ENCODE measurements at regions not wholly inside any gene's neighbourhood (a gene's known extent, or its start where the extent isn't known, plus 50 kb on each side); places are given as distances from the start of the nearest gene placed in this dataset.
"Not testable (repeated sequence)": the region's sequence is repeated elsewhere in the genome, so short reads cannot be mapped to it uniquely, and the experiment has no call there.

DNA sequence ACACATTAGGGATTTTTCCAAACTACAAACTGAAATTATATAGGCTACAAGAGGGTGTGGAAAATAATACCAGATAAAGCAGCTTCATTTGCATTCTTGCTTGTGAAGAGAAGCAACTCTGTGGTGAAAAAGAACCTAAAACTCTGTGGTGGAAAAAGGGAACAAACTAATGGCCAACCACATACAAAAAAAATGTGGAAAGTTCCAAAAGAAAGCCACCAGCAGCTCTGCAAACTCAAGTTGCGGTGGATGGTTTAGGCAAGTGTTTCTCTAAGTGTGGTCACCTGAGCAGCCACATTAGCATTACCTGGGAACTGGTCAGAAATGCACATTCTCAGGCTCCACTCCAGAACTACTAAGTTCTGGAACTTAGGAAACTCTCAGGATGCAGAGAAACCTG, 586.4 kb downstream of the ACTL7B start:
- DNase-seq: no peak

DNA sequence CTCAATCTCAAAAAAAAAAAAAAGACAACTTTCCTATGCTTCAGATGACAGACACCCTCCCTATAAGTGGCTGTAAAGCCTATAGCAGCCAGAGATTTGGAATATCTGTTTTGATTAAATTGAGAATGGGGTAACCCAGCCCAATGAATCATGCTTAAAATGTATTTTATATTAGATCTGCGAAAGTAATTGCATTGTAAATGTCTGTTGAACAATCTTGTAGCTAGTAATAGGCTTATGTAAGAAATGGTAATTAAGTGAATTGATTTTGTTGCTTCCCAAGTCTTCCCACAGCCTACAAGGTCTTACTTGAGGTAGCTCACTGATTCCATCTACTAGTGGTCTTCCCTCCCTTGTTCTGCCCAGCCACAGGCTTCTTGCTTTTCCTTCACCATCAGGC, 590.7 kb downstream of the ACTL7B start:
- DNase-seq: no peak

DNA sequence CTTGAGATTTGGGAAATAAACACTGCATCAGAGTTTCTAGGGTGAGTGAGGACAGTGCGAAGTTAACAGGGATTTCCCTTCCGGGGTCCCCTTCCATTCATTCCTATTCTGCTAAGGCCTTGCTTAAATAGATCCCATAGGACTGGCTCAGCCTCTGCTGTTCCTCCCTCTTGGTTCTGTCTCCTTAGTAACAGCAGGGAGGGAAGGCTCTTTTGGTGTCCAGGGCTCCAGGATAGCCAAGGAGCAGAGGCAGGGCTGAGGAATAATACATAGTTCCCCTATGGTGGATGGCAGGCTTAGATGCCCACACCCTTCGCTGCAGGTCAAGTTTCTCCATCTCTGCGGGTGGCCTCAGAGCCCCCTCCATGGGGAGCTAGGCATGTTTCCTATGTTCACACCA, 591.7 kb downstream of the ACTL7B start:
- DNase-seq: no peak

DNA sequence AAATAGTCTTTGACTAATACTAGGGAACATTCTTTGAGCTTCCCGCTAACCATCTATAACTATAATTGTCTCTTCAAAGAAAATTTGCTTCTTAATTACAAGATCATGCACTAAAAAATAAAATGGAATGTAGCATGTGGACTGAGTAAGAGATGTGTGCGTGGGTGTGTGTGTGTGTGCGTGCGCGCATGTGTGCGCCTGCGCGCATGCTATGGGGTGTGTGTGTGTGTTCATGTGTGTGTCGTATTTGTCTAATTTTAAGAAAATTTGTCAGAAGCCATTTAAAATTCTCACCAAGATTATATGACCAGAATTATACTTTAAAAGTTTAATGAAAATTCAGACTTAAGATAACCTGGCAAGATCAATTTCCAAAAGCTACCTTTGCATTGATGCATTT, 593.0 kb downstream of the ACTL7B start:
- no peak for DNase-seq

DNA sequence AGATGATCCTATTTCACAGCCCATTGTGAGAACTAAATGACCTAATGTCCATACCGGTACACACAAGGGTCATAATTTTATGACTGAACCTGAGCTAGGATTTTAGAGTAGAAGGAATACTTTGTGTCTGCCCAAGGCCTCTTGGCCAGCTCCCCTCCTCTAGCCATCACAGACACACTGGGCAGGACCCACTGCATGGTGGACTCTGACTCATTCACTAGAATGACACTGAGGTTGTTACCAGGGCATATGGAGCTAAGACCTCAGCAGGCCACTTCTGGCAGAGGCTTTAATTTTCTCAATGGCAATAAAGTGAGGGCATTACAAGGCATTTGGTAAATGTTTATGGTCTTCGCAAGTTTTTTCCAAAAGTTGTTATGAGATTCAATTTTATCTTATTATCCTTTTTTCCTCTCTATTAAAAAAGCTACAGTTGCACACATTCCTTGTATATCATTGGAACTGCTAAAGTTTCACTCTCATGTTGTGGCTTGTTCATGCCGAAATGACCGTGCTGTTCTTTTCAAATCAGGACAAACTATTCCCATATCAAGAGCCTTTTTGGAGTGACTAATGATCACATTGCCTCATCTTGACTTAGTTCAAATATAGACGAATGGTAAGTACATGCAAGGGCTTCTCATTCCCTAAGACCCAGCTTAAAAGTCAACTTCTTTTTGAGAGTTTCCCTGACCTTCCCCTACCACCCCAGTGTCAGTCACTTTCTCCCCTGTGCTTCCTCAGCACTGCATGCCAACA, 595.7 kb downstream of the ACTL7B start:
- DNase-seq: no peak

DNA sequence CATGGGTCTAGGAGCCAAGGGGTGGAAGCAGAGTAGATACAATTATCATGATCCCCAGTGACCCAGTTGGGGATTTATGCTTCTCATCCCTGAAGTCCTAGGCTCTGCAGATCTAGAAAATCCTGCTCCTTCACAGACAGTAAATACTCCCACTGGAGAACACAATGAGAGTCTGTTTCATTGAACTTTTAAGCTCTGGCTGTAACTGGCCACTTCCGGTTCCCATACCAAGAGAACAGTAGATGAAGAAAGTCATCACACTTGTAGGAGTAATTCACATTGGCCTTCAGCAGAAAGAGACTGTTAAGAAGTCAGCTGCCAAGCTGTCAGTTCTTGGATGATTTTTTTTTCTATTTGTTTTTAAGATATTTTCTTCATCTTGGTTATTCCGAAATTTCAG, 597.1 kb downstream of the ACTL7B start:
- DNase-seq: no peak

DNA sequence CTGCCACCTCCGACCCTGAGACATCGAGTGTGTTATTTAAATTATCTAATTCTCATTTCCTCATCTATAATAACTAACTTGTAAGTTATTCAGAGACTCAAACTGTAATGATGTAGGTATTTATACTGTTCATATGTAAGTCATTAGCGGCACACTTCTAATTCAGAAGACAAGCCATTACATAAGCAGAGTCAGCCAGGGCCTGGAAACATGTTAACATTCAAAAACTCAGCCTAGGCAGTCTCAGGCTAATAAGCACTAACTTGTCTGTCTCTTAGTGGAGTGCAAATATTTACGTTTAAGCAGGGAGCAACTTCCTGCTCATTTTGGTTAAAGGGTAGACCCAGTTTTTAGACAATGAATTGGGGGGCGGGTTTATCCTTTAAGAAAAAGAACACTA, 598.4 kb downstream of the ACTL7B start:
- no peak for DNase-seq

DNA sequence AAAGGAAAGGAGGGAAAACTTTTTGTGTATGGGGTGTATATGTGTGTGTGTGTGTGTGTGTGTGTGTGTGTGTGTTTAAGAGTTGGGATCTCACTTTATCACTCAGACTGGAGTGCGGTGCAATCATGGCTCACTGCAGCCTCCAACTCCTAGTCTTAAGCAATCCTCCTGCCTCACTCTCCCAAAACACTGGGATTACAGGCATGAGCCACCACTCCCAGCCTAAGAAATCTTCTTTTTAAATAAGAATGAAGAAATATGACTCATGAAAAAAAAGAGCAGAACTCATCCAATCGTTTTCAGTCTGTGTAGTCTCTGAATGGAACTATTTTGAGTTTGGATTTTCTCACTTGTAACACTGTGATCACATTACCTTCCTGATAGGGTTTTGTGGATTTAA, 601.5 kb downstream of the ACTL7B start:
- DNase-seq: no peak

DNA sequence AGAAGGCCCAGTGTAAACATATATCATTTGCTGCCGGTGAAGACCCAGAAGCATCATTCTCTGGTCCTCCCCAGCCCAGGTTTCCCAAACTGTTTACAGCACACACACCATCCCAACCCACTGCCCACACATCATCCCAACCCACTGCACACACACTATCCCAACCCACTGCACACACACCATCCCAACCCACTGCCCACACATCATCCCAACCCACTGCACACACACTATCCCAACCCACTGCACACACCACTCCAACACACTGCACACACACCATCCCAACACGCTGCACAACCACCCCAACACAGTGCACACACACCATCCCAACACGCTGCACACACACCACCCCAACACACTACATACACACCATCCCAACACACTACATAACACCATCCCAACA, 608.4 kb downstream of the ACTL7B start:
- not testable (repeated sequence) for DNase-seq

DNA sequence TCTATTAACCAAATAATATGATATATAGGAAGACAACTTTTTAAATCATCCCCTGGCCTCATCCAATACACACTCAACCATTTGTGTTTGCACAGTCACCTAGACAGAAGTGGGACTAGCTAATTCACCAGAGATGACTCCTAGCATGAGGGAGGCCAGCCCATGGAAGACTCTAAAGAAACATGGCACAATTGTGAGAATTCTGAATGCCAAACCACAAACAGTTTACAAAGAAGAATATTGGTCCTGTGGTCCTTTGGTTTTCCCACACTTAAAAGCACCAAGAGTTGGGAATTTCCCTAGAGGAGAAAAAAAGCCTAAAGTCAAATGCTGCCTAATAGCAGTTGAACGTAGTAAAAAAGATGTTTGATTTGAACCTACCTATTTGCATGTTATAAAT, 609.9 kb downstream of the ACTL7B start:
- no peak for DNase-seq

DNA sequence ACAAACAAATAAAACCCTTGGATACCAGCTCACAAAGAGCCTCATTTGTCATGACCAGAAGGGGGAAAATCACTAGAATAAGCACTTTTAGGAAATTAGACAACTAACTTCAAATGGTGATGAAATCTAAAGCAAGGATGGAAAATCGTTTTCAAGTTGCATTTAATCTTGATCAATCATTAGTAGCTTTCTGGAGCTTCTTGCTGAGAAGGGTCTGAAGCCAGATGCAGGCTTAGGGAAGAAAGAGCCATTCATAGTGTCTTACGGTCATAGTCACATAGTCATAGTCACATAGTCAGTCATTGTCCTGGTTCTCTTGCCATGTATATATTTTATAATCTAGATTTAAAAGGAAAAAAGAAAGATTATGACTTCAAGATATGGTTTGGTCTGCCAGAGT, 610.5 kb downstream of the ACTL7B start:
- no peak for DNase-seq

DNA sequence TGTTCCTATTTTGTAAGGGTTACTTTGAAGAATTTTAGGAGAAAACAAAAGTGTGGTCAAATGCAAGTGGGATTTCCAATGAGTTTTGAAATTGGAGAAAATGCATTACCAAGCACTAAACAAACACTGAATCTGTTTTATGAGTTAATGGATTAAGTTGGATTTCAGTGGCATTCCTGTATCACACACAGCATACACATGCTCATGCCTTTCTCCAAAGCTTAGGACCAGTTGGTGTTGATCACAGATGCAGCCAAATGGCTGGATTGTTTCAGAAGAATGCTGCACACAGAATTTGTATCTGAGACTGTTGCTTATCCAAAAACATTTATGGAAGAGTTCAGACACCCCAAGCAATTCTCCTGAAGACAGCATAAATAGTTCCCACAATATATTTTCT, 611.1 kb downstream of the ACTL7B start:
- no peak for DNase-seq

DNA sequence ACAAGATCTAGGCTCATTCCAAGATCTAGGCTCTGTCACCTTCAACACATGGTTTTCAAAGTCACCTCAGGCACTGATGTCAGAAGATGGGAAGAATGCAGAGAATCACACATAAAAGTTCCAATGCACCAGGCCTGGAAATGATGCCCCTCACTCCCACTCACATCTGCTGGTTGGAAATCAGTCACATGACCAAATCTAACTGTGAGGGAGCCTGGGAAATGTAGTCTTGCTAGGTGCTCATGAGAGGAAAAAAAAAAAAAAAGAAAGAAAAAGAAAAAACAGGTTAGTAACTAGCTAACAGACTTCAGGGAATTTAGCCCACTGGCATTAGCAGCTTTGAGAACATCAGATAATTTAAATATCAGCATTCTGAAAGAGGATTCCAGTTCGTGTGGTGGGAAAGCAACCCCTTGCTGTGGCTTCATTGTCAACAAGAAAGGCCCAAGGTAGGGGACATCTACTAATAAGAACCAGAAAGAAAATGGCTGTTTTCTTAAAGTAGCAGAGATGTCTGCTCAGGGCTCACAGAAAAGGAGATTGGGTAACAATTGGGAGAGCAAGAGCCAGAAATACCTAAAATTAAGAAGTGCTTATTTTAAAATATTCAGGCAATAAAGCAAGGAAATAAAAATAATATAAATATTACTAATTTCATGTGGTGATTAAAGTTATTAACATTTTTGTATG, 614.3 kb downstream of the ACTL7B start:
- no peak for DNase-seq

DNA sequence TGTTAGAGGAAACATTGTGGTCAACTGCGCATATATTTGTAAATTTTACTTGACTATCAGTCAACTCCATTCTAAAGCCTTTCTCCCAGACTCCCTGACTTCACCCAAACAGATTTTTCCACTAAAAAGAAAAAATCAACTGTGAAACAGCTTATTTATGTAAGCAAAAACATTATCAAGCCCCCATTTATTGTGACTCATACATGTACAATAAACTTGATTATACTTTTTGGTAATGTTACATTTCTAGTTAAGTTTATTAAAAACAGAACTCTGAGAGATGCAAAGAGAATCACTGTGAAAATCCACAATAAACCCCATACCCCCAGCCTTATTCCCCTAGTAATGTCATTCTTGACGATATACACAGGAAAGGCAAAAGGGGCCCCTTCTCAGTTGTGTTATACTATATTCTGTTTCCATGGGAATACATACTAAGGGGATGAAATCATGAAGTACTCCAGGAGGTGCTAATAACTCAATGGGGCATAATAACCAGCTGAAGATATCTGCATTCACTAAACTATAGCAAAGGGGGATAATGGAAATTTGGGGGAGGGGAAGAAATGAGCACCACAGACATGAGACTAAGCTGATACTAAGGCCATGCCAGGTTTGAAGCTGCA, 616.0 kb downstream of the ACTL7B start:
- no peak for DNase-seq

DNA sequence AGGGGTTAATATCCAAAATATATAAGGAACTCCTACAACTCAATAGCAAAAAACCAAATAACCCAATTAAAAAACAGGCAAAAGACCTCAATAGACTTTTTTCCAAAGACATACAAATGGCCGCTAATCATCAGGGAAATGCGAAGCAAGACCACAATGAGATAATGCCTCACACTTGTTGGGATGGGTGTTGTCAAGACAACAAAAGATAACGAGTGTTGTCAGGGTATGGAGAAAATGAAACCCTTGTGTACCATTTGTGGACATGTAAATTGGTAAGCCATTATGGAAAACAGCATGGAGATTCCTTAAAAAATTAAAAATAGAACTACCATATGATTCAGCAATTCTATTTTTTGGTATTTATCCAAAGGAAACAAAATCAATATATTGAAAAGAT, 620.2 kb downstream of the ACTL7B start:
- no peak for DNase-seq

DNA sequence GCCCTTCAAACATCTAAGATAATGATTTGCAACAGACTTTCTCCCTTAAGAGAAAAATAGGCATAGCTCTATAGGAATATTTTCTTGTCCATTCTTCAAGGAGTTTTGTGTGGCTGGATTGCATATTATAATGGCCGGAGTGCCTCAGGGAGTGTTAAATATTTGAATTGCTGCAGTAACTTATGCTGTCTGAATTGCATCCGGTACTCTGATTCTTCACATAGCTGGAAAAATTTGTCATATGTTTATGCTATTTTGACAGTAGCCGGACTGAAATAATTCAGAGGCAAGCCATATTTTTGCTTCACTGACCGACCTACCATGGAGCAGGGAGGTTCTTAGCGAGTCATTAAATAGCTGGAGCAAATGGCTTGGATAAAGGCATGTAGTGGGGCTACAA, 621.0 kb downstream of the ACTL7B start:
- no peak for DNase-seq

DNA sequence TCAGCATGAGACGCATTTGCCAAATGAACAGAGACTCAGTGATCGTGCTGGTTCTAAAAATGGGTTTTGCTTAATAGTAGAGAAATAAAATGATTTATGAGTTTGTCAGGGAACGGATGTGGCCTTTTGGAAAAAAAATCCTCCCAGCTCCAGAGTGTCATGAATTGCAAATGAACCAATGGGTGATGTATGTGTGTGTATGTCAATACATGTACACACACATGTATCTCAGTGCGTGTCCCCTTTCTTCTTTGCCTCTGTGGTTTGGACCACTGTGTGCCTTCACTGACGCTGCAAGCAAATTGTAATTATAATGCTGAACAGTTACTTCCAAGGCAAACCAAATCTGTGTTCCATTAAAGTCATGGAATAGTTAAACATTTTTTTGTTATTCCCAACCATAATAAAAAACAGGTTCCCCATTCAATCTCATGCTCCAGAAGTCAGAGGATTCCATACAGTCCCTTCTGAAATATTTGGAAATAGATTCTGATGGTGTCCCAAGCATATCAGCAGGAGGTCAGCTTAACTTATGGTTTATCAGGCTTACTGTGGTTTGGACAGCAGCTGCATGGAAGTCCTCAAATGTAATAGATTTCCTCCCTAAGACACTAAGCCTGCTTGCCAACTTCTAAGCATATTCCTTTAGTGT, 630.5 kb downstream of the ACTL7B start:
- DNase-seq: no peak

DNA sequence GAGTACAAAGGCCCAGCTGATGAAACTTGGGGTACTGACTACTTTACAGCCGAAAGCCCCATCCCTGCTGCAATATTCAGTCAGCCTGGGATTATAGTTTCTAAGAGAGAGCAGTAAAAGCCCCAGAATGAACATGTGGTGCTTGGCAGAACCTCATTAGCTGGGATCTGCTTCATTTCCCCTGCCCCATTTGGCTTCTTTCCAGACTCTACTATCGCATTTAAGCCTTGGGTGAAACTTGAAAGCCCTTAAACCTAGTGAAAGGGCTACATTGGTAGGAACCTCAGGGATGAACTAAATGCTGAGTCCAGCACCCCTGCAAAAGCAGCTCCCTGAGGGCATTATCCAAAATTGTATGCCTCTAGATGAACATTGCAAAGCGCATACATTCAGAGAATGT, 631.1 kb downstream of the ACTL7B start:
- no peak for DNase-seq

DNA sequence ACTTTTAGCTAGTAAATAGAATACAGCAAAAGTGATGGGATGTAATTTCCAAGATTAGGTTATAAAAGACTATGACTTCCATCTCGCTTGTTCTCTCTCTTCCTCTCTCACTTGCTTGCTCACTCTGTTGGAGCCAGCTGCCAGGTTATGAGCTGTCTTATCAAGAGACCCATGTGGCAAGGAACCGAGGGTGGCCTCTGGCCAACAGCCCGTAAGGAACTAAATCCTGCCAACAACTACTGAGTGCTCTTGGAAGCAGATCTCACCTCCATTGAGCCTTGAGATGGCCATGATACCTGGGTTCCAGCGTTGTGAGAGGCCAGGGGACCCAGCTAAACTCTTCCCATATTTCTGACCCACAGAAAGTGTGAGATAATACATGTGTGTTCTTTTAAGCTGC, 636.1 kb downstream of the ACTL7B start:
- no peak for DNase-seq

DNA sequence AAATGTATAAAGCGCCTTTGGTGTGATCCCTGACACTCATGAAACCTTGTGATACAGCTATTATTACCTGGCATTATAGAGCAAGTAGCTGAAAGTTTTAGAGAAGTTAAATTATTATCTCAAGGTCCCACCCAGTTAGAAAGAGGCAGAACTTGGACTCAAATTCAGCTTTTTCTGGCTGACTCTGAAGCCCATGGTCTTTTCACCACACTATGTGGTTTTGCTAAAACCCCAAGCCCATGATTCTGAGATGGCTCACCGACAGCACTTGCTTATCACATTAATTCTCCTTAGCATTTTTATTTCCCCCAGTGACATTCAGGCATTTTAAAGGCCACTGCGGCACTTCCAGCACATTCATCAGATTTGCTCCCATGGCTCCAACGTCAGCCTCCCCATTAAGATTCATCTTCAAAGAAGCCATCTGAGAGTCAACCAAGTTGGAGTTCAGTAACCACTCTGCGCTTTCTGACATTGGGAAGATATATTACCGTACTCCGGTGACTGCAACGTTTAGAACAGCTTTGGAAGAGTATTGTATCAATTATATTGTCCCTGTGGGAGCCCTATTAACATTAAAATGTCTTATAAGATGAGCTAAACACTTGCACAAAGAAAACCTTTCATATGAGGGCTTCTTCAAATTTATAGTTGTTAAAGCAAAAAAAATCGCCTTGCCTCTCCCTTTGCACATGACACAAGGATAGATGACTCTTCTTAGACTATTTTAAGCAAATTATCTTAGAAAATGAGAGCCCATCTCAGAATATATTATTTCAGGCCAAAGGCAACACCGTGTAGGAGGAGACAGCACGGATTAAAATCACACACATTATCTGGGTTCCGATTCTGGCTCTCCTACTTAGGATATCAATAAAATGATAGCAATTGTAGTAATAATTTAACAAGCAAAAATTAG, 638.1 kb downstream of the ACTL7B start:
- no peak for DNase-seq

DNA sequence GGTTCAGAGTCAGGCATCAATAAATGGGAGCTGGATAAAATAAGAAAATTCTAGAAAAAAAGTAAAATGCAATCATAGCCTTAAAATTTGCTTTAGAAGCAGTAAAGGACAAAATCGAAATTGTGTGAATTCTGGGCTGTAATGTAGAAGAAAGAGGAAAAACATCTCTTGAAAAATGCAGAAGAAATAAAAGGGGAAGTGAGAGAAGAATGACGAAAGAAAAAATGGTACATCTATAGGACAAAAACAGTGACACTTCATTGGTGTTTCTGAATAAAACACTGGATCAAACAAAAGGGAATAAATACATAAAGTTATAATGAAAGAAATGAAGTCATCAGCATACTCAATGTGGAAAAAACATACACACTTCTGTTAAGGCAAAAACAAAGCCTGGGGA, 642.3 kb downstream of the ACTL7B start:
- DNase-seq: no peak

DNA sequence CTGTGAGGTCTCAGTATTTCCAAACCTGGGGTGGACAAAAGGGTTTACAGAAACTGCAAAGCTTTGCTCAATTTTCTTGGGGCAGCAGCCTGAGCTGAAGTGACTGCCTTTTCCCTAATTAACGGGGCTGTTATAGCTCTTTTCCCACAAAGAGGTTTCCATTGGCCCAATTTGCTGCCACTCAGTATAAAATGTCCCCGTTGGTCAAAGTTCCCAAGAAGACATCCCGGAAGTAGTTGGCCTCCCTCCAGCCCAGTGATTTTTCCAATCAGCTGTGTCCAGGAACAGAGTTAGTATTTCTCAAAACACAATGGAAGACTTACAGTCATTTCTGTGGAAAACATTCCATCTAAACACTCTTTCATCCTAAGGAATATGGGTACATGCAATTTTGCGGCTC, 643.6 kb downstream of the ACTL7B start:
- DNase-seq: no peak

Data from NCI-H526 treated with DMSO at 0.1 percent for 48 hours (cell line).